GM18861 (cell line): ENCODE measurements at regions not wholly inside any gene's neighbourhood (a gene's known extent, or its start where the extent isn't known, plus 50 kb on each side); places are given as distances from the start of the nearest gene placed in this dataset.

Source experiments
- ATAC-seq: cut with Tn5 transposase; IDR thresholded peaks from one replicate; pipeline ENCODE4 v1.9.1; 2021; ENCODE audit not compliant: unreplicated experiment

DNA sequence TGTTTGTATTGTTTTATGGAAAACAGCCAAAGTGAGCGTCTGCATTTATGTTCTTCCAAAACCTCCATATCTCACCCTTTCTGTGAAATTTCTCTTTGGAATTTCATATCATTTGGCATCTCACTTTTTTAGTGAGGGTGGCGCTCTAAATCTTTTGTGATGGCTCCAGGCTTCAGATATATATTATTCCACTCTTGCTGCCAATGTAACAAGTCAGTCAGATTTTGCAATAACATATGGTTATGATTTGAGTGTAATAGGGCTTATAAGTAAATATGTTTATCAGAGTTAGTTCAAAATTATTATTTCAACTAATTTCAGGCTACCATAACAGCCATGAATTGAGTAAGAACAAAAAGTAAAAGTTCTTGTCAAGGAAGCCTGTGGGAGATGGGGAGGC is 314.7 kb downstream of the PDGFC start:
- no peak for ATAC-seq

GRCh38 chr4:156654410-156654809 is 317.2 kb downstream of the PDGFC start:
- ATAC-seq, result no peak

DNA sequence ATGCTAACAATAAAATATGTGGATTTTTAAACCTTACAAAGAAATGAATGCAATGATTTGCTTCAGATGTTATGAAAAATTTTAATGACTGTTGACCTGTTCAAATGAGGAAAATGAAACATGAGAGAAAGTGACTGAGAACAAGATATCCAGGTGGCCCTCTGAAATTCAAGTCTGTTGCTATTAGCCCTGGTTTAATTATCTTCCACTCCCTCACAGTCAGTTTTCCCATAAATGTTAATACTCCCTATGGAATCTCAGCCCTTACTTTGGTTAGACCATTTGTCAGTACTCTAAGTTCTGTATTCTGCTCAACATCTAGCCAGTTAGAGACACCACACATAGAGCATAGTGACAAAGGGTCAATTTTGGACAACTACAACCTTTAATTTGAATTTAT is 327.8 kb downstream of the PDGFC start:
- ATAC-seq, result no peak

GRCh38 chr4:156642161-156642560 is 329.4 kb downstream of the PDGFC start:
- ATAC-seq, result no peak

DNA sequence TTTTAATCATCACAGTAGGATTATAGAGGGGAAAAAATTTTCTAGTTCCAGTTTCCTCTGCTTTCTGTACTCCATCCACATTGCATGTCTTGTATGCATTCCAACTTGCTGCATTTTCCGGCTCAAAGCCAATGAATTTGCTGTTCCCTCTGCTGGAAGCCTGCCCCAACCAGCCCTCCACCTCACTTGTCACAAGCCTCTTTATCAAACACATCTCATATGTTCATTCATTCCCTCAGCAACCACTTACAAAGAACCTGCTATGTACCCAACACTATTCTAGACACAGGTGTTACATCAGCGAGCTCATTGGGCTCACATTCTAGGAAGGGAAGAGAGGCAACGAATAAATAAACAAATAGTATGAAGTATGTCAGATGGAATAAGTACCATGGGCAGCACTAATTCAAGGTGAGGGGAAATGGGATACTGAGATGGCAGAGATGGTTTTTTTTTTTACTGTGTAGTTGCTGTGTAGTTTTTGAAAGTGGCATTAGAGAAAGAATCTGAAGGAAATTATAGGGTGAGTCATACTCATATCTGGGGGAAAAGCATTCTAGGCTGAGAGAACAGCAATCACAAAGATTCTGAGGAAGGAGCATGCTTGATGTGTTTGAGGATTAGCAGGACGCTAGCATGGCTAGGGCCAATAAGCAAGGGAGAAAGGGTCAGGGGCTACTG is 332.5 kb downstream of the PDGFC start:
- no peak for ATAC-seq

- ATAC-seq, result no peak
Measured at GRCh38 chr4:156638334-156638733, 333.3 kb downstream of the PDGFC start.

DNA sequence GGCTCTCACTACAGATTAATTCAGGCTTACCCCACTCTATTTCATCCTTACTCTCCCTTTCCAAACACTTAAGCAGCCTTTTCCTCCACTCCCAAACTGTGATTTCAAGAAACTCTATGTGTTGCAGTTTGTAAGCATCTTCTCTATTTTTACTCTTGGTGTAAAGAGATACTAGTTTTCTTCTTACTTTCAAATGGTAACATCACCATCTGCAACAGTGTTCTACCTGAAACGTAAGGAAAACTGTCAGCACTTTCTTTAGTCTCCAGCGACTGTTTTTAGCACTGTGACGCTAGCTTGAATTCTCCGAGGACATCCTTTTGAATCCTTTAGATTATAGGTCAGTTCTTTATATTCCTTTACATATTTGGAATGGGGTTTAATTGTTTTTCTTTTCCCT is 335.2 kb downstream of the PDGFC start:
- no peak for ATAC-seq

DNA sequence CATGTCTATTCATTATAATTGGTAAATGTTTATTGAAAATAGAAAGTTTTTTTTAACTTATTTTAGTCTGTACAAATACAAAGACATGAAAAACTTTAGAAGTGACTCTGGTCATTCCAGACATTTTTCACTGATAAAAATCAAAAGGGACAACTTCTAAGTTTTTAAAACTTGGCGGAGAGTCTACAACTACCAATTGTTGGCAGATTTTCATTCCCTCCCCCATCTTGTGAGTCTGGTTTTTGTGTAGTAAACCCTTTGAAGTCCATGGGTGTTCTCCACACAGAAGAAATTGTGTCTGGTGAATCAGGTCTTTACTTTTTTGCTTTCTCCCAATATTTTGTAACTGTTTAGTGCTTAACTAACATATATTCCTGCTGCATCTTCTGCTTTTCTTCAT is 336.5 kb downstream of the PDGFC start:
- no peak for ATAC-seq

GRCh38 chr4:156634612-156635011 is 337.0 kb downstream of the PDGFC start:
- ATAC-seq, result no peak

GRCh38 chr4:156633847-156634246 is 337.8 kb downstream of the PDGFC start:
- ATAC-seq, result no peak

DNA sequence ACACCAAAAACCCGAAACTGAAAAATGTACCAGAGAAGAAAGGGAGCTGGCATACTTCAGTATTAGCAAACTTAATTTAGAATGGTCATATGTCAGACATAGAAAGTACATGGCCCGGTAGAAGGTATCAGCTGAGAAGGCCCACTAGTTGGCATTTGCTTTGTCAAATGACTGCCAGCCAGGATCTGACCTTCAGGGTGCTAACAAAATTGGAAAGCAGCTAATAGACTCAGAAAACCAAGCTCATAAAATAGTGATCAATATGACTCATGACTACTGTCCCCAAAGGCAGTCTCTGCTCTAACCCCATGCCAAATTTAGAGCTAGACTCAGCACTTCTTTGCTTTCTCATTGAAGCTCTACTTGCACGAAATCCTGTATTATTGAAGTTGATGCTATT is 342.7 kb downstream of the PDGFC start:
- ATAC-seq, result no peak

DNA sequence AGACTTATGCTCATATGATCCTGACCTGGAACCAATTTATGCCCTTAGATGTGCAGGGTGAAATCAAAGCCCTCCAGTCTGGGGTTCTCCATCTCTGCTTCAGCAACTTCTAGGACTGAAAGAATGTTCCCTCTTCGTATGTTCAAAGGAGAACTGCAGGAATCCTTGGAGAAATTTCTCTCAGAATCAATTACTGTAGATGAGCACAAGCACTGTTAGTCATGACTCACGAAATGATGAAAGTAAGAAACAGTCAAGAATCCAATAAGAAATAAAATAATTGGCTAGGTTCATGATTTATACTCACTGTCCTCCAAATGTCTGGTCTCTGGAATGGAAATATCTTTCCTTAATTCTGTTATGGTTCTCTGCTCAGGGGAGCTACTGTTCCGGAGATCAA is 348.2 kb downstream of the PDGFC start:
- no peak for ATAC-seq

DNA sequence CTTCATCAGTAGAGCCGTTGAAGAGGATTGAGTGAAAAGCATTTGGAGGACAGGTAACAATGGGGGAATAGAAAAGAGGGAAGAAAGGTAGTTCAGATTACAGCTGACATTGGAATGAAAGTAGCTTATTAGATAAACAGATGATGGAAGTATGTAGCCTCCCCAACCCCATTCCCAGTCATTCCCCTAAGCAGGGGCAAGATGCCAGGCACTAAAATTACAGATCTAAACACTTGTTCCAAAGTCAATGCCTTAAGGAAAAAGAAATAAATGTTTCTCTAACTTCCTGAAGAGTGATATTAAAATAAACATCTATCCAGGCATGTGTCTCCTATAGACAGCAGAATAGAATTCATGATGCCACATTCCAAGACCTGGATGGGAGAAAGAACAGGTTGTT is 350.8 kb downstream of the PDGFC start:
- ATAC-seq, result no peak

DNA sequence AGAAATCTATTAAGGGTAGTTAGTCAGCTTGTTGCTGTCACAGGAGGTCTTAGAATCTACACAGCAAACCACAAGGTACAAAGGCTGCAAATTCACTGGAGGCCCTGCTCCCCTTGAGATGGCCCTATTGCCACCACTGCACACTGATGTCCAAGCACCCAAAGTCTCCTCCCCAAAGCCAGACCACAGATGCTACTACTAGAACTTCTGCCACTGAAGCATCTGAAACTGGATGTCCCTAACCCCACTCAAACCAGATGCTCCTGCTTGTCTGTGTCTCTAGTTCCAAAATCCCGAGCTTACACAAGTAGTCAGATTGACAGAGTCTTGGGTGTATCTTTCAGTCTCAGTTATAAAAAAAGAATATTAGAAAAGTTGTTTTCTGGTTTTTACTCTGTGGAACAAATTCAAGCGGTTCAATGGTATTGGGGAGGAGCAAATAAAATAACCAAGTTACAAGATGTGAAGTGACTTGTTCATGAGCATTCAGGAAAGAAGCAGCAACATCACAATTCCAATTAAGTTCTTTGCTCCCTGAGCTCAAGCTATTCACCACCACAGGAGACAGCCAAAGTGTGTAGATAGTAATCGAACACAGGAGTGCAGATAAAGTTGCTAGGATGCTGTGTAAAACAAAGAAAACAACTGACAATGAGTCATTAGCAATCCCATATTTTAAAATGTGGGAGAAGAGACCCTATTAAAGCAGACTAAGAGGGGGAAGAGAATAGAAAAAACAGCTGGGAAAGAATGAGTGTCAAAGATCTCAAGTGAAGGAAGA is 352.3 kb downstream of the PDGFC start:
- no peak for ATAC-seq

DNA sequence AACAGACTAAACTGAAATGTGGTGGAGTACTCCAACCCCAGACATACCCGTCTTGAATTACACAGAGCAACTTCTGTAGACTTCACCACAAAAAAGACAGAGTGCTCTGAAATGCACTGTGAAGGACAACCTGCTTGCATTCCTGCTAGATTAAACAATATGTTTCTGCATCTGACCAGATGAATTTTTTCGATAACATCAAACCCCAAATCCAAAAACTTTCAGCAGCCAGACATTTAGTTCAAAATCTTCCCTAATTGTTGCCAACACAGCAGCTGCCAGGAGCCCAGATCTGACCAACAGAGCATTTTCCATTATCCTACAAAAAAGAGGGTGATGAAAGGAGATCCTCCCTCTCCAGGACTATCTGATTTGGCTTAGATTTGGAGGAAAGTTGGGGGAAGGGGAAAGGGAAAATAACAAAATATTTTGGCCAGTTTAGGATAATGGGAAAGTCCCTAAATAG is 356.5 kb downstream of the PDGFC start:
- ATAC-seq, result no peak

GRCh38 chr4:156614536-156614935 is 357.1 kb downstream of the PDGFC start:
- no peak for ATAC-seq

DNA sequence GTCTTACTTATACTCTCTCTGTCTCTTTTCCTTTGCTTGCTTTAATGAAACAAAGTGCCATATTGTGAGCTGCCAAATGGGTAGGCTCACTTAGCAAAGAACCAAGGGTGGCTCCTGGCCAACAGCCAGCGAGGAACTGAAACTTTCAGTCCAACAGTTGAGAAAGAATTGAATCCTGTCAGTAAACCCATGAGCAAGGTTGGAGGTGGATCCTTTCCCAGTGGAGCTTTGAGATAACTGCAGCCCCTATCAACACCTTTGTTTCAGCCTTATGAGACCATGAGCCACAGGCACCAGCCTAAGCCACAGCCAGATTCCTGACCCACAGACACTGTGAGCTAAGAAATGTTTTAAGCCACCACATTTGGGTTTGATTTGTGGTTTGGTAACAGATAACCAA is 362.2 kb downstream of the PDGFC start:
- ATAC-seq, result no peak

- ATAC-seq, result no peak
Measured at GRCh38 chr4:156608651-156609050, 362.9 kb downstream of the PDGFC start.

DNA sequence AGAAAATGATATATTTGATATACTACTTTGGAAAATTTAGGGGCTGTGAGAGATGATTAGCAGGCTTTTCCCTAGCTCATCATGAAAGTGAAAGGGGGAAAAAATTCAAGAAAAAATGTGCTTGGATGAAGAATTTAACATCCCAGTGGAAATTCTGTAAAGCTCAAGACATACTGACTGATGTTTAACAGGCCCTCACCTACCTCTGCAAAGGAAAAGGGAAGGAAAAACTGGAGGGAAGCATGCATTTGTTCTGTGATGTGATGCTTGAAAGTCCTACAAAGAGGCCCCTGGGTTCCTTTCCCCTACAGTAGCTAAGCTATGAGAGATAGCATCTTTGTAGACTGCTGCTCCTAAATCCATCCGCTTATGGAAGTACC is 364.1 kb downstream of the PDGFC start:
- ATAC-seq, result no peak

- ATAC-seq, result no peak
Measured at GRCh38 chr4:156606554-156607477, 364.8 kb downstream of the PDGFC start.

GRCh38 chr4:156598138-156598681 is 373.4 kb downstream of the PDGFC start:
- no peak for ATAC-seq
